GM12891 (cell line): ENCODE measurements at regions not wholly inside any gene's neighbourhood (a gene's known extent, or its start where the extent isn't known, plus 50 kb on each side); places are given as distances from the start of the nearest gene placed in this dataset.

Experiments used
- PAX5 ChIP-seq: IDR thresholded peaks from 2 replicates; pipeline ENCODE4 v1.6.1; 2011; ENCODE audit warnings: low read length, moderate library complexity, mild to moderate bottlenecking; ENCODE audit not compliant: insufficient read depth, severe bottlenecking
- POLR2A ChIP-seq: IDR thresholded peaks from 2 replicates; pipeline ENCODE4 v1.6.1; 2011; ENCODE audit warnings: low read depth, low read length, control low read depth
- POLR2AphosphoS5 ChIP-seq: IDR thresholded peaks from 2 replicates; pipeline ENCODE4 v1.6.1; 2011; ENCODE audit warnings: low read depth, low read length, control low read depth
- POU2F2 ChIP-seq: IDR thresholded peaks from 2 replicates; pipeline ENCODE4 v1.6.1; 2011; ENCODE audit warnings: low read depth, mild to moderate bottlenecking, control low read depth, low read length, moderate library complexity
- SPI1 ChIP-seq: IDR thresholded peaks from 2 replicates; pipeline ENCODE4 v1.6.1; 2011; ENCODE audit warnings: low read depth, low read length, control low read depth
- TAF1 ChIP-seq: IDR thresholded peaks from 2 replicates; pipeline ENCODE4 v1.6.1; 2011; ENCODE audit warnings: low read depth, low read length, control low read depth

GRCh38 chr11:70696076-70696475, 297.7 kb downstream of the CTTN start:
- TF ChIP-seq PAX5 (no peak), POLR2A (no peak), POLR2AphosphoS5 (no peak), SPI1 (no peak), TAF1 (no peak), POU2F2 (no peak)
